ENCODE measurements at regions not wholly inside any gene's neighbourhood (a gene's known extent, or its start where the extent isn't known, plus 50 kb on each side); places are given as distances from the start of the nearest gene placed in this dataset.

DNA sequence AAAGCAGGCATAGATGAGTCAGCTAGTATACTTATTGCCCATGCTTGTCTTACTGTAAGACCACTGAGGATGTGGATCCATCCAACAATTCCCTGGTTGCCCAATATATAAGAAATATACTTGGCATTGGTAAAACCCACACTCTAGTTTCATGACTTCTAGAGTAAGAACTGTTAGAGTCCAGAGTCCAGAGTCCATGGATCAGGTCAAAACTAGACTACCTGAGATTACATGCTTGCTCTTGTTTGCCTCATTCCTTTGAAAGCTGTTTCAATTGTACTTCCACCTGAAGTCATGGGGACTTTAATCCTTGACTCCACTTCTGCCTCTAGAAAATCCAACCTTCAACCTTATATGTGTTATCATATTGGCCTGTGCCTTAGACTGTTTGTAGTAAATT, 707.6 kb upstream of the FAM98A start:
- Histone ChIP-seq H3K36me3 (ENCODE audit: control insufficient read depth in 4 of 4, insufficient read depth in 4 of 4, low read length in 3 of 4) (no peaks in the 10 kb centered on the region), H3K27me3 (replicated peaks in 2 of 5; ENCODE audit: control insufficient read depth in 4 of 5, insufficient read depth in 5 of 5, low read length in 4 of 5) (no peaks in the 10 kb centered on the region), H3K4me3 (ENCODE audit: control insufficient read depth in 1 of 7, extremely low read depth in 1 of 7, insufficient read depth in 4 of 7, low read depth in 2 of 7, low read length in 6 of 7) (no peak overlapping the region), H3K4me1 (ENCODE audit: control extremely low read depth in 1 of 4, control insufficient read depth in 4 of 4, insufficient read depth in 4 of 4, low read length in 3 of 4) (no peaks in the 10 kb centered on the region), H3K9me3 (ENCODE audit: control extremely low read depth in 1 of 5, control insufficient read depth in 4 of 5, insufficient read depth in 2 of 5, low read depth in 1 of 5, low read length in 4 of 5) (no peaks in the 10 kb centered on the region), H3K27ac (ENCODE audit: insufficient read depth in 1 of 2, low read depth in 1 of 2, low read length in 2 of 2, poor library complexity in 1 of 2, severe bottlenecking in 2 of 2) (no peak overlapping the region)
- no peak for DNase-seq
- ChIA-PET CTCF (no interaction called here), POLR2A (no interaction called here)

- no peak overlapping the region for H3K27ac ChIP-seq (ENCODE audit: insufficient read depth in 1 of 2, low read depth in 1 of 2, low read length in 2 of 2, poor library complexity in 1 of 2, severe bottlenecking in 2 of 2)
- H3K36me3 ChIP-seq (ENCODE audit: control insufficient read depth in 4 of 4, insufficient read depth in 4 of 4, low read length in 3 of 4), result no peaks in the 10 kb centered on the region
- no peaks in the 10 kb centered on the region for H3K27me3 ChIP-seq (replicated peaks in 2 of 5; ENCODE audit: control insufficient read depth in 4 of 5, insufficient read depth in 5 of 5, low read length in 4 of 5)
- no peak overlapping the region for H3K4me3 ChIP-seq (ENCODE audit: control insufficient read depth in 1 of 7, extremely low read depth in 1 of 7, insufficient read depth in 4 of 7, low read depth in 2 of 7, low read length in 6 of 7)
- DNase-seq, result no peak
- no peaks in the 10 kb centered on the region for H3K9me3 ChIP-seq (ENCODE audit: control extremely low read depth in 1 of 5, control insufficient read depth in 4 of 5, insufficient read depth in 2 of 5, low read depth in 1 of 5, low read length in 4 of 5)
- H3K4me1 ChIP-seq (ENCODE audit: control extremely low read depth in 1 of 4, control insufficient read depth in 4 of 4, insufficient read depth in 4 of 4, low read length in 3 of 4), result no peaks in the 10 kb centered on the region
- ChIA-PET CTCF (no interaction called here), POLR2A (no interaction called here)
- WGBS (ENCODE audit: insufficient coverage), result 75% methylated on average over 1 of the region's 3 CpGs
Observed at GRCh38 chr2:34305587-34305986, 706.5 kb upstream of the FAM98A start.

- CTCF ChIA-PET, result no interaction called here
- H3K27me3 ChIP-seq (replicated peaks in 2 of 5; ENCODE audit: control insufficient read depth in 4 of 5, insufficient read depth in 5 of 5, low read length in 4 of 5), result no peaks in the 10 kb centered on the region
- no peak overlapping the region for H3K4me3 ChIP-seq (ENCODE audit: control insufficient read depth in 1 of 7, extremely low read depth in 1 of 7, insufficient read depth in 4 of 7, low read depth in 2 of 7, low read length in 6 of 7)
- no peak for DNase-seq
- no peaks in the 10 kb centered on the region for H3K36me3 ChIP-seq (ENCODE audit: control insufficient read depth in 4 of 4, insufficient read depth in 4 of 4, low read length in 3 of 4)
- no peaks in the 10 kb centered on the region for H3K4me1 ChIP-seq (ENCODE audit: control extremely low read depth in 1 of 4, control insufficient read depth in 4 of 4, insufficient read depth in 4 of 4, low read length in 3 of 4)
- POLR2A ChIA-PET, result no interaction called here
- H3K27ac ChIP-seq (ENCODE audit: insufficient read depth in 1 of 2, low read depth in 1 of 2, low read length in 2 of 2, poor library complexity in 1 of 2, severe bottlenecking in 2 of 2), result no peak overlapping the region
- H3K9me3 ChIP-seq (ENCODE audit: control extremely low read depth in 1 of 5, control insufficient read depth in 4 of 5, insufficient read depth in 2 of 5, low read depth in 1 of 5, low read length in 4 of 5), result no peaks in the 10 kb centered on the region
- 100% methylated on average over 1 of the region's 4 CpGs for WGBS (ENCODE audit: insufficient coverage)
Observed at GRCh38 chr2:34294961-34295360, 695.9 kb upstream of the FAM98A start.

- no CpG with 5 or more reads among the region's 1 CpG for WGBS (ENCODE audit: insufficient coverage)
- Histone ChIP-seq H3K4me3 (ENCODE audit: control insufficient read depth in 1 of 7, extremely low read depth in 1 of 7, insufficient read depth in 4 of 7, low read depth in 2 of 7, low read length in 6 of 7) (no peak overlapping the region), H3K4me1 (ENCODE audit: control extremely low read depth in 1 of 4, control insufficient read depth in 4 of 4, insufficient read depth in 4 of 4, low read length in 3 of 4) (no peaks in the 10 kb centered on the region), H3K36me3 (ENCODE audit: control insufficient read depth in 4 of 4, insufficient read depth in 4 of 4, low read length in 3 of 4) (no peaks in the 10 kb centered on the region), H3K27ac (ENCODE audit: insufficient read depth in 1 of 2, low read depth in 1 of 2, low read length in 2 of 2, poor library complexity in 1 of 2, severe bottlenecking in 2 of 2) (no peak overlapping the region), H3K27me3 (replicated peaks in 2 of 5; ENCODE audit: control insufficient read depth in 4 of 5, insufficient read depth in 5 of 5, low read length in 4 of 5) (no peaks in the 10 kb centered on the region), H3K9me3 (ENCODE audit: control extremely low read depth in 1 of 5, control insufficient read depth in 4 of 5, insufficient read depth in 2 of 5, low read depth in 1 of 5, low read length in 4 of 5) (no peaks in the 10 kb centered on the region)
- POLR2A ChIA-PET, result no interaction called here
- CTCF ChIA-PET, result no interaction called here
- DNase-seq, result no peak
Observed at GRCh38 chr2:34291076-34291475, 692.0 kb upstream of the FAM98A start.

DNA sequence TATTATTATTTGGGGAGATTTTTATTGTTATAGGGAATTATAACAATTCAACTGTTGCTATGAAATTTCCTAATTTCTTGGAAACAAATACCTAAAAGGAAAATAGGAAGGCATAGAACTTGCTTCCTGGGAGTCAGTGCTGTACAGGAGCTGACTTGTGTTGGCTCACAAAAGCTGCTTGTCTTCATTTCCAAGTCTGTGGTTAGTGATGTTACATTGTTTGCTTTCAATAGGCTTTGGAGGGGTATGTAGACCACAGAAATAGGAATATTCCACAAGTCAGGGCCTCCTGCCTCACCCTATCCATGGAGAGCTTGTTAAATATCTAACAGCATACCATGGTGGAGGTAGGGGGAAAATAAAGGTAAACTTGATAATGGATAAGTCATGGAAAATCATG, 688.9 kb upstream of the FAM98A start:
- Histone ChIP-seq H3K27me3 (replicated peaks in 2 of 5; ENCODE audit: control insufficient read depth in 4 of 5, insufficient read depth in 5 of 5, low read length in 4 of 5) (no peaks in the 10 kb centered on the region), H3K9me3 (ENCODE audit: control extremely low read depth in 1 of 5, control insufficient read depth in 4 of 5, insufficient read depth in 2 of 5, low read depth in 1 of 5, low read length in 4 of 5) (no peaks in the 10 kb centered on the region), H3K36me3 (ENCODE audit: control insufficient read depth in 4 of 4, insufficient read depth in 4 of 4, low read length in 3 of 4) (no peaks in the 10 kb centered on the region), H3K4me1 (ENCODE audit: control extremely low read depth in 1 of 4, control insufficient read depth in 4 of 4, insufficient read depth in 4 of 4, low read length in 3 of 4) (no peaks in the 10 kb centered on the region), H3K27ac (ENCODE audit: insufficient read depth in 1 of 2, low read depth in 1 of 2, low read length in 2 of 2, poor library complexity in 1 of 2, severe bottlenecking in 2 of 2) (no peak overlapping the region), H3K4me3 (ENCODE audit: control insufficient read depth in 1 of 7, extremely low read depth in 1 of 7, insufficient read depth in 4 of 7, low read depth in 2 of 7, low read length in 6 of 7) (no peak overlapping the region)
- POLR2A ChIA-PET, result no interaction called here
- no peak for DNase-seq
- CTCF ChIA-PET, result no interaction called here

GRCh38 chr2:34280606-34281005, 681.5 kb upstream of the FAM98A start:
- ChIA-PET CTCF (no interaction called here), POLR2A (no interaction called here)
- no peaks in the 10 kb centered on the region for H3K9me3 ChIP-seq (ENCODE audit: control extremely low read depth in 1 of 5, control insufficient read depth in 4 of 5, insufficient read depth in 2 of 5, low read depth in 1 of 5, low read length in 4 of 5)
- no peaks in the 10 kb centered on the region for H3K36me3 ChIP-seq (ENCODE audit: control insufficient read depth in 4 of 4, insufficient read depth in 4 of 4, low read length in 3 of 4)
- H3K27ac ChIP-seq (ENCODE audit: insufficient read depth in 1 of 2, low read depth in 1 of 2, low read length in 2 of 2, poor library complexity in 1 of 2, severe bottlenecking in 2 of 2), result no peak overlapping the region
- no CpG with 5 or more reads among the region's 1 CpG for WGBS (ENCODE audit: insufficient coverage)
- no peak overlapping the region for H3K4me3 ChIP-seq (ENCODE audit: control insufficient read depth in 1 of 7, extremely low read depth in 1 of 7, insufficient read depth in 4 of 7, low read depth in 2 of 7, low read length in 6 of 7)
- no peak for DNase-seq
- no peaks in the 10 kb centered on the region for H3K27me3 ChIP-seq (replicated peaks in 2 of 5; ENCODE audit: control insufficient read depth in 4 of 5, insufficient read depth in 5 of 5, low read length in 4 of 5)
- H3K4me1 ChIP-seq (ENCODE audit: control extremely low read depth in 1 of 4, control insufficient read depth in 4 of 4, insufficient read depth in 4 of 4, low read length in 3 of 4), result no peaks in the 10 kb centered on the region

DNA sequence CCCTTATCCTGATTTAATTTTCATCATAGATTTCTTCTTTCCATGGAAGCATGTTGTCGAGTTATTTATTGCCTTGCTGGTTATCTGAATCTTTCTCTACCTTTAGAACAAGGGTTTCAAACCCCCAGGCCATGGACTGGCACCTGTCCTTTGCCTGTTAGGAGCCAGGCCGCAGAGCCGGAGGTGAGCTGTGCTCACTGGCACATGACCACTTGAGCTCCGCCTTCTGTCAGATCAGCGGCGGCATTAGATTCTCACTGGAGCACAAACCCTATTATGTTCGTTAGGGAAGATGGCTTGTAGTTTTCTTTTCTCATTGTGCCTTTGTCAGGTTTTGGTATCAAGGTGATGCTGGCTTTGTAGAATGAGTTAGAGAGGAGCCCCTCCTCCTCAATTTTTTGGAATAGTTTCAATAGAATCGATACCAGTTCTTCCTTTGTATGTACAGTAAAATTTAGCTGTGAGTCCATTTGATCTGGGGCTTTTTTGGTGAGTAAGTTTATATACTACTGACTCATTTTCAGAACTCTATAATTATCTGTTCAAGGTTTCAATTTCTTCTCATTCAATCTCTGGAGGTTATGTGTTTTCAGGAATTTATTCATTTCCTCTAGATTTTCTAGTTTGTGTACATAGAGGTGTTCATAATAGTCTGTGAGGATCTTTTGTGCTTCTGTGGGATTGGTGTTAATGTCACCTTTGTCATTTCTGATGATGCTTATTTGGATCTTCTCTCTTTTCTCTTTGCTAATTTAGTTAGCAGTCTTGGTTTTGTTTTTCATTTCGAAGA, 668.0 kb upstream of the FAM98A start:
- Histone ChIP-seq H3K4me1 (ENCODE audit: control extremely low read depth in 1 of 4, control insufficient read depth in 4 of 4, insufficient read depth in 4 of 4, low read length in 3 of 4) (no peaks in the 10 kb centered on the region), H3K36me3 (ENCODE audit: control insufficient read depth in 4 of 4, insufficient read depth in 4 of 4, low read length in 3 of 4) (no peaks in the 10 kb centered on the region), H3K27me3 (replicated peaks in 2 of 5; ENCODE audit: control insufficient read depth in 4 of 5, insufficient read depth in 5 of 5, low read length in 4 of 5) (no peaks in the 10 kb centered on the region), H3K27ac (ENCODE audit: insufficient read depth in 1 of 2, low read depth in 1 of 2, low read length in 2 of 2, poor library complexity in 1 of 2, severe bottlenecking in 2 of 2) (no peak overlapping the region), H3K9me3 (ENCODE audit: control extremely low read depth in 1 of 5, control insufficient read depth in 4 of 5, insufficient read depth in 2 of 5, low read depth in 1 of 5, low read length in 4 of 5) (no peaks in the 10 kb centered on the region), H3K4me3 (ENCODE audit: control insufficient read depth in 1 of 7, extremely low read depth in 1 of 7, insufficient read depth in 4 of 7, low read depth in 2 of 7, low read length in 6 of 7) (no peak overlapping the region)
- CTCF ChIA-PET, result no interaction called here
- no peak for DNase-seq
- POLR2A ChIA-PET, result no interaction called here
- WGBS (ENCODE audit: insufficient coverage), result 98% methylated on average over 6 of the region's 9 CpGs

Data from common myeloid progenitor, CD34-positive (primary cell).